ENCODE measurements at regions not wholly inside any gene's neighbourhood (a gene's known extent, or its start where the extent isn't known, plus 50 kb on each side); places are given as distances from the start of the nearest gene placed in this dataset.
A peak's percentile ranks its signal among the peaks of the same experiment; 100 is the strongest.

GRCh38 chr13:69545551-69545950 is 562.1 kb upstream of the ATXN8OS start:
- H3K36me3 ChIP-seq (ENCODE audit: control insufficient read depth, insufficient read depth, low read length), result no peaks in the 10 kb centered on the region
- no CpG with 5 or more reads among the region's 1 CpG for WGBS (ENCODE audit: insufficient coverage)
- no peak overlapping the region for H3K27ac ChIP-seq (ENCODE audit: low read length)

DNA sequence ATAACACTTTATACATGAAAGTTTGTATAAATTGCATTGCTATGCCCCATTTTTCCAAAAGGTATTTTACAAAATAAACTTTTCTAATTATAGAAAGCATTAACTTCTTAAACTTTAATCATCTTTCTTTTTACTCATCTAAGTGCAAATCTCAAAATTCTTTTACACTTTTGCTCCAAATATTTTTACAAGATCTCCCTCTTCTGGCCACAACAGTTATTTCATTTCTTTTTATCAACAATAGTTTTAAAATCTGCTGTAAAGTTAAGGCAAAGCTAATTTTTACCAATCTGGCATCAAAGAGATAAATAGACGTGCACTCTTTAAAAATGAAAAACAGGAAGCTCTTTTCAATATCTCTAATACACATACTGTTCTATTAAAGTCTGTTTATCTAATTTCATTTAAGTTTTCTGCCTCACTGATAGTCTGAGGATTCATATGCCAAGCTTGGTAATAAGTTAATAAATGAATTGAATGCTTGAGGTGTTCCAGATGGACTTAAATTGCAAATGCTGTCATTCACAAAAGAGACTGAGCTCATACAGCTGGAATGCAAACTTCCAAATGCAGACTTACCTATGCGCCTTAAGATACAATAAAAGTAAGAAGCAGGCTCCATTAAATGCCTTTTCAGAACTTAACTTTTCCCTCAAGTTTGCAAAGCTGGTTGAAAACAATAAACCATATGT is 583.0 kb upstream of the ATXN8OS start:
- peak; percentile 17 for DNase-seq
- Histone ChIP-seq H3K36me3 (ENCODE audit: control insufficient read depth, insufficient read depth, low read length) (no peaks in the 10 kb centered on the region), H3K27ac (ENCODE audit: low read length) (no peak overlapping the region), H3K4me3 (ENCODE audit: low read length) (no peak overlapping the region), H3K9me3 (replicated peaks; ENCODE audit: control insufficient read depth, low read depth, low read length) (no peaks in the 10 kb centered on the region), H3K4me1 (ENCODE audit: control insufficient read depth, insufficient read depth, low read length) (no peaks in the 10 kb centered on the region), H3K27me3 (ENCODE audit: control insufficient read depth, insufficient read depth, low read length) (no peaks in the 10 kb centered on the region)
- WGBS (ENCODE audit: insufficient coverage), result no CpG with 5 or more reads among the region's 2 CpGs

More at GRCh38 chr13:69545551-69545950, 562.1 kb upstream of the ATXN8OS start:
- Histone ChIP-seq H3K27me3 (ENCODE audit: control insufficient read depth, insufficient read depth, low read length) (no peaks in the 10 kb centered on the region), H3K4me3 (ENCODE audit: low read length) (no peak overlapping the region), H3K9me3 (replicated peaks; ENCODE audit: control insufficient read depth, low read depth, low read length) (no peaks in the 10 kb centered on the region), H3K4me1 (ENCODE audit: control insufficient read depth, insufficient read depth, low read length) (no peaks in the 10 kb centered on the region)
- peak; percentile 14 for DNase-seq

DNA sequence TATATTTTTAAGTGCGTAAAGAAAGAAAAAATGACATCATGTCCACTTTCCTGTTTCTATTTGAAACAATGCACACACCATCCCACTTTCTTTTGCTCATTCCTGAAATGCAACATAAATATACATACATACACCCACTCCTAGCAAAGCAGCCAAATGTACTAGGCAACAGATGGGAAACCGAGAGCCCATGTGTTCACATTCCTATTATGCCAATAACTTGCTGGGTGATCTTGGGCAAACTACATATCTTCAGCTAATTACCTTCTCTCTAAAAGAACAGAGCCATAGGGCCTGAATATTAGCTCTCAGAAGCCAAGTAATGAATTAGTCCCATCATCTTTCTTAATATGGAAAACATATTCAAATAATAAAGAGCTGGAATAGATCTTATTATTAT is 610.6 kb upstream of the ATXN8OS start:
- DNase-seq, result peak; percentile 18
- Histone ChIP-seq H3K4me3 (ENCODE audit: low read length) (no peak overlapping the region), H3K4me1 (ENCODE audit: control insufficient read depth, insufficient read depth, low read length) (no peaks in the 10 kb centered on the region), H3K36me3 (ENCODE audit: control insufficient read depth, insufficient read depth, low read length) (no peaks in the 10 kb centered on the region), H3K9me3 (replicated peaks; ENCODE audit: control insufficient read depth, low read depth, low read length) (no peaks in the 10 kb centered on the region), H3K27ac (ENCODE audit: low read length) (no peak overlapping the region), H3K27me3 (ENCODE audit: control insufficient read depth, insufficient read depth, low read length) (no peaks in the 10 kb centered on the region)
- 33% methylated on average over 1 of the region's 2 CpGs for WGBS (ENCODE audit: insufficient coverage)

DNA sequence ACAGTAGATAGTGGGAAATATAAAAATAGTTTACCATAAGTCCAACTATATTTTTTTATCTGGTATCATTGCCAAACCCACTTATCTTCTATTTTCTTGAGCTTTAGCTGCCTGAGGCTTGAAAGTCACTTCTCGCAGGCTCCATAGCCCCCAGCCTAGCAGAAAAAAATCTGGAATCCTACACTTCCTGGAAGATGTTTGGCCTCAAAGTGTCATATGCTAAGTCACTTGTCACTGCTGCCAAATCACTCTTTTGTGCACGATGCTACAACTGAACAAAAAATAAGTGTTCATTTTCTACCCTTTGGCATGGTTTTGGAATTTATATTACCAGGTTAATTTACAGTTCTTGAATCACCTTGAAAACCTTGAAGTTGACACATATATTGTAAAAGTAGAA is 612.5 kb upstream of the ATXN8OS start:
- no peaks in the 10 kb centered on the region for H3K27me3 ChIP-seq (ENCODE audit: control insufficient read depth, insufficient read depth, low read length)
- DNase-seq, result peak; percentile 13
- H3K9me3 ChIP-seq (replicated peaks; ENCODE audit: control insufficient read depth, low read depth, low read length), result no peaks in the 10 kb centered on the region
- no peak overlapping the region for H3K4me3 ChIP-seq (ENCODE audit: low read length)
- no peaks in the 10 kb centered on the region for H3K4me1 ChIP-seq (ENCODE audit: control insufficient read depth, insufficient read depth, low read length)
- WGBS (ENCODE audit: insufficient coverage), result 38% methylated on average over 1 of the region's 2 CpGs
- no peaks in the 10 kb centered on the region for H3K36me3 ChIP-seq (ENCODE audit: control insufficient read depth, insufficient read depth, low read length)
- H3K27ac ChIP-seq (ENCODE audit: low read length), result no peak overlapping the region

DNA sequence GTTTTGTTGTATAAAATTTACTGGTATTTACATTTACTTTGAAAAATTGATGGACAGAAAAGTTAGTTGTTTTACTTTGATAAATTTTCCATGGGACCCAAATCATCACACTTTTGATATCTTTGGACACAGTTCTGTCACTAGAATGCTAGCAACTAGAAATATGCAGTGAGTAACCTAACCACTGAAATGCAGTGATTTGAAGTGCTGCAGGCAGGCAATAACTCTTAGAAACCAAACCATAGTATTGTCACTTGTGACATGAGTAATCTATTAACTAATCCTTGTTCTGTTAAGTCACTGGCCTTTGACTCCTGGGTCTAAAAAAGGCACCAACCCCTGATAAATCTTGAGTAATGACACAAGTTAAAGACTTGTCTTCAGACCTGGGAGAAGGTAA is 620.0 kb upstream of the ATXN8OS start:
- no peak for DNase-seq
- peaks cover 8% of the 10 kb centered on the region for H3K9me3 ChIP-seq (replicated peaks; ENCODE audit: control insufficient read depth, low read depth, low read length)
- H3K4me1 ChIP-seq (ENCODE audit: control insufficient read depth, insufficient read depth, low read length), result no peaks in the 10 kb centered on the region
- no peaks in the 10 kb centered on the region for H3K27me3 ChIP-seq (ENCODE audit: control insufficient read depth, insufficient read depth, low read length)
- no peaks in the 10 kb centered on the region for H3K36me3 ChIP-seq (ENCODE audit: control insufficient read depth, insufficient read depth, low read length)
- H3K27ac ChIP-seq (ENCODE audit: low read length), result no peak overlapping the region
- H3K4me3 ChIP-seq (ENCODE audit: low read length), result no peak overlapping the region

DNA sequence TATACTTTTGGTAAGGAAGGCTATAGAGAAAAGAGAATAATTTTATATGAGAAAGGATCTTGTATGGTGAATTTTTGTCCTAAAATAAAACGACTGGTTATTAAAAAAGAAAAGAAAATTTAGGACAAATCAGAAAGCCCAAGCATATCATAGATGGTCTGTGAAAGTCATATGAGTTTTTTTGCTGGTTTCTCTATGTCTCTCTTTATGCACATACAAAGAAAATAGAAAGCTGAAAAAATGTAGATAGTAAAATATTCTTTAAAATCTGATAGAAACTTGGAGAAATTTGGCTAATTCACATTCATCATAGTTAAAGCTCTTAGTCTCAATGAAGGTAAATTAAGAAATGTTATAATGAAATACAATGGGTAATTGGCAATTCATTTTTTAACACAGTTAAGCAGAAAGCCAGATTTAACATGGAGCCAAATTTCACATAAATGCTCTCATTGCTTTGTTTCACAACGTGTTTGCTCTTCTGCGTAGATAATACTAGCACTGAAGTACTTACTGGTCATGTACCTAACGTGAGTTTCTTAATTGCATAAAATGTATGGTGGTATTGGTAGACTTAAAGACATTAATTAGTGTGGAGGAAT is 621.5 kb upstream of the ATXN8OS start:
- Histone ChIP-seq H3K27ac (ENCODE audit: low read length) (no peak overlapping the region), H3K4me1 (ENCODE audit: control insufficient read depth, insufficient read depth, low read length) (no peaks in the 10 kb centered on the region), H3K9me3 (replicated peaks; ENCODE audit: control insufficient read depth, low read depth, low read length) (peaks cover 8% of the 10 kb centered on the region), H3K36me3 (ENCODE audit: control insufficient read depth, insufficient read depth, low read length) (no peaks in the 10 kb centered on the region), H3K27me3 (ENCODE audit: control insufficient read depth, insufficient read depth, low read length) (no peaks in the 10 kb centered on the region), H3K4me3 (ENCODE audit: low read length) (no peak overlapping the region)
- DNase-seq, result no peak
- WGBS (ENCODE audit: insufficient coverage), result no CpG with 5 or more reads among the region's 4 CpGs

- DNase-seq, result no peak
- no peak overlapping the region for H3K4me3 ChIP-seq (ENCODE audit: low read length)
- H3K4me1 ChIP-seq (ENCODE audit: control insufficient read depth, insufficient read depth, low read length), result no peaks in the 10 kb centered on the region
- H3K27ac ChIP-seq (ENCODE audit: low read length), result no peak overlapping the region
- H3K36me3 ChIP-seq (ENCODE audit: control insufficient read depth, insufficient read depth, low read length), result no peaks in the 10 kb centered on the region
- H3K9me3 ChIP-seq (replicated peaks; ENCODE audit: control insufficient read depth, low read depth, low read length), result peaks cover 2% of the 10 kb centered on the region
- H3K27me3 ChIP-seq (ENCODE audit: control insufficient read depth, insufficient read depth, low read length), result no peaks in the 10 kb centered on the region
Measured at GRCh38 chr13:69477451-69477850, 630.2 kb upstream of the ATXN8OS start.

DNA sequence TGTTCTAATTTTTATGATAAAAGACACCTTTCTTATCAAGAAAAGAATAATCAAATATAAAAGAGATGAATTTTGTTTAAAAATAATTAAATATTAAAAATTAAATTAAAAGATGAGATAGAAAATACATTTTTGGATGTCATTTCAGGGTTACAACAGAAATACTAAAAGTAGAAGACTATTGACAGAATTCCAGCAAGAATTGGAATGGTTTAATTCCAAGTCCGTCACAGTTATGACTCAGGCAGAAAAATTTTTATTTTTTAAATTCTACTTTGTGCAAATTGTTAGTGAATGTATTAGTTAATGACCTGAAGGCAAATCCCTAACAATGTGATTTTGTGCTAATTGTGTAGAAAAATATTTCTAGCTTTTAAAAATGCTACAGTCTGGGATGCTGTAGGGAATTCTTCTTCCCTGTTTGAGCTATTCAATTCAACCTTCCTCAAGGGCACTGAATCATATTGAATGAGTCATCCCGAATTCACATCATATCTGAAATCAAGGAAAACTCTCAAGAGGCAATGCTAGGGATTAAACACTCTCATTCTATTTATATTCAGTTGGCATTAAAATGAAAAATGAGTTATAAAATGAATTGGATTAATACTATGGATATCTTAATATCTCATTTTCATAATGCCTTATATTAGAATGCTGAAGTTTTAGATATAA is 633.5 kb upstream of the ATXN8OS start:
- H3K36me3 ChIP-seq (ENCODE audit: control insufficient read depth, insufficient read depth, low read length), result no peaks in the 10 kb centered on the region
- no CpG with 5 or more reads among the region's 2 CpGs for WGBS (ENCODE audit: insufficient coverage)
- H3K27me3 ChIP-seq (ENCODE audit: control insufficient read depth, insufficient read depth, low read length), result no peaks in the 10 kb centered on the region
- DNase-seq, result peak; percentile 68
- H3K4me3 ChIP-seq (ENCODE audit: low read length), result no peak overlapping the region
- H3K27ac ChIP-seq (ENCODE audit: low read length), result no peak overlapping the region
- no peaks in the 10 kb centered on the region for H3K4me1 ChIP-seq (ENCODE audit: control insufficient read depth, insufficient read depth, low read length)
- H3K9me3 ChIP-seq (replicated peaks; ENCODE audit: control insufficient read depth, low read depth, low read length), result peaks cover 2% of the 10 kb centered on the region

DNA sequence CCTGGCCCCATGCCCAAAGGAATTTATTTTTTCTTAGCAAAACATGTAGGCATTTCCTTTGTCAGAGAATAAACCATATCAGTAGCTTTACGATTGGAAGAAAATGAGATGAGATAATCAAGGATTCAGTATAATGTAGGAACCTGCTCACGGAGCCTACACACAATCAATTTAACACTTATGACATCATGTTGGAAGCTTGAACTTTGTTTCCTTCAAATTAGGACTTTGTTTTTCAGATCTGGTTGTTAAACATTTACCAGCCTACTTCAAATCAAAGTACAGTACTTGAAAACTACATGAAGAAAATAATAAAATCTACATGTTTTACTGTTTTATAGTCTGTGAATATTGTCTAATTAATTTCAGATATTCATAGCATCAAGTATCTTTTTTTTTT is 639.0 kb upstream of the ATXN8OS start:
- H3K27me3 ChIP-seq (ENCODE audit: control insufficient read depth, insufficient read depth, low read length), result no peaks in the 10 kb centered on the region
- H3K4me3 ChIP-seq (ENCODE audit: low read length), result no peak overlapping the region
- DNase-seq, result no peak
- no CpG with 5 or more reads among the region's 2 CpGs for WGBS (ENCODE audit: insufficient coverage)
- no peaks in the 10 kb centered on the region for H3K4me1 ChIP-seq (ENCODE audit: control insufficient read depth, insufficient read depth, low read length)
- no peaks in the 10 kb centered on the region for H3K9me3 ChIP-seq (replicated peaks; ENCODE audit: control insufficient read depth, low read depth, low read length)
- H3K36me3 ChIP-seq (ENCODE audit: control insufficient read depth, insufficient read depth, low read length), result no peaks in the 10 kb centered on the region
- H3K27ac ChIP-seq (ENCODE audit: low read length), result no peak overlapping the region

- no peak overlapping the region for H3K27ac ChIP-seq (ENCODE audit: low read length)
- H3K4me3 ChIP-seq (ENCODE audit: low read length), result no peak overlapping the region
- H3K36me3 ChIP-seq (ENCODE audit: control insufficient read depth, insufficient read depth, low read length), result no peaks in the 10 kb centered on the region
- H3K4me1 ChIP-seq (ENCODE audit: control insufficient read depth, insufficient read depth, low read length), result peaks cover 2% of the 10 kb centered on the region
- WGBS (ENCODE audit: insufficient coverage), result no CpG with 5 or more reads among the region's 2 CpGs
- H3K9me3 ChIP-seq (replicated peaks; ENCODE audit: control insufficient read depth, low read depth, low read length), result no peaks in the 10 kb centered on the region
- no peaks in the 10 kb centered on the region for H3K27me3 ChIP-seq (ENCODE audit: control insufficient read depth, insufficient read depth, low read length)
- DNase-seq, result peak; percentile 91
Measured at GRCh38 chr13:69461397-69461796, 646.2 kb upstream of the ATXN8OS start.

Data from muscle of leg (tissue), 3 donors.